WTC11 (cell line): ENCODE measurements at regions not wholly inside any gene's neighbourhood (a gene's known extent, or its start where the extent isn't known, plus 50 kb on each side); places are given as distances from the start of the nearest gene placed in this dataset.

ENCODE experiments used
- ATAC-seq: fragments of 200-7000 bp; cut with Tn5 transposase; 2 replicates; pipeline ENCODE4 v1.10.0; 2021; ENCODE audit warnings: mild to moderate bottlenecking, moderate library complexity
- CTCF ChIA-PET: fragments of 300-600 bp; sonication (Branson Sonifier 250); formaldehyde crosslinking; loops from one replicate; lab custom pipeline; 2021; ENCODE audit warnings: antibody characterized with exemption; lab: Charles Lee
- POLR2A ChIA-PET: fragments of 350-600 bp; sonication (Branson Sonifier 250); formaldehyde crosslinking; loops from one replicate; lab custom pipeline; 2021; ENCODE audit warnings: antibody characterized with exemption; lab: Charles Lee
- DNase-seq: peaks from one replicate; pipeline ENCODE4 v3.0.0; 2021; ENCODE audit warnings: low spot score
- H3K27ac Mint-ChIP-seq: 2 replicates; pipeline ENCODE4 v1.8.0; 2021; ENCODE audit warnings: mixed read lengths
- H3K27me3 Mint-ChIP-seq: 2 replicates; pipeline ENCODE4 v1.8.0; 2021; ENCODE audit warnings: low read depth, mild to moderate bottlenecking, moderate library complexity, mixed read lengths
- H3K36me3 Mint-ChIP-seq: 2 replicates; pipeline ENCODE4 v1.8.0; 2021; ENCODE audit warnings: mixed read lengths
- H3K4me1 Mint-ChIP-seq: 2 replicates; pipeline ENCODE4 v1.8.0; 2022; ENCODE audit warnings: mixed read lengths
- H3K4me3 Mint-ChIP-seq: 2 replicates; pipeline ENCODE4 v1.8.0; 2021; ENCODE audit warnings: mild to moderate bottlenecking, moderate library complexity, mixed read lengths
- H3K9me3 Mint-ChIP-seq: 2 replicates; pipeline ENCODE4 v1.8.0; 2021; ENCODE audit warnings: mixed read lengths
- GTF2I ChIP-seq: fragments of 250-450 bp; sonication (Bioruptor Pico); conservative IDR thresholded peaks from 2 replicates; pipeline ENCODE4 v1.4.0; 2021; ENCODE audit warnings: mild to moderate bottlenecking
- ZNF121 ChIP-seq: sonication (generic); formaldehyde crosslinking; IDR thresholded peaks from 2 replicates; pipeline ENCODE4 v1.8.0; 2023; ENCODE audit warnings: missing genetic modification reagents
- TF ChIP-seq, protein P1 (sequence below): fragments of 250-450 bp; sonication (Bioruptor Pico); IDR thresholded peaks from 2 replicates; pipeline ENCODE4 v1.9.0; 2021; ENCODE audit warnings: mild to moderate bottlenecking, borderline replicate concordance
- TF ChIP-seq, protein P2 (sequence below): fragments of 250-450 bp; sonication (Bioruptor Pico); IDR thresholded peaks from 2 replicates; pipeline ENCODE4 v1.9.0; 2021; ENCODE audit warnings: mild to moderate bottlenecking
- TF ChIP-seq, protein P3 (sequence below): sonication (generic); formaldehyde crosslinking; IDR thresholded peaks from 2 replicates; pipeline ENCODE4 v1.8.0; 2022; ENCODE audit warnings: missing genetic modification reagents
- TF ChIP-seq, protein P4 (sequence below): sonication (generic); formaldehyde crosslinking; IDR thresholded peaks from 2 replicates; pipeline ENCODE4 v1.8.0; 2022; ENCODE audit warnings: mild to moderate bottlenecking, missing genetic modification reagents
- TF ChIP-seq, protein P5 (sequence below): sonication (generic); formaldehyde crosslinking; IDR thresholded peaks from 2 replicates; pipeline ENCODE4 v1.8.1; 2023; ENCODE audit warnings: mild to moderate bottlenecking, missing genetic modification reagents
- TF ChIP-seq, protein P6 (sequence below): fragments of 250-450 bp; sonication (Bioruptor Pico); IDR thresholded peaks from 2 replicates; pipeline ENCODE4 v1.9.0; 2021; ENCODE audit warnings: mild to moderate bottlenecking
- TF ChIP-seq, protein P7 (sequence below): sonication (generic); formaldehyde crosslinking; IDR thresholded peaks from 2 replicates; pipeline ENCODE4 v1.8.0; 2022; ENCODE audit warnings: mild to moderate bottlenecking, missing genetic modification reagents
- TF ChIP-seq, protein P8 (sequence below): sonication (generic); formaldehyde crosslinking; IDR thresholded peaks from 2 replicates; pipeline ENCODE4 v1.8.1; 2023; ENCODE audit warnings: mild to moderate bottlenecking, missing genetic modification reagents, moderate library complexity

DNA sequence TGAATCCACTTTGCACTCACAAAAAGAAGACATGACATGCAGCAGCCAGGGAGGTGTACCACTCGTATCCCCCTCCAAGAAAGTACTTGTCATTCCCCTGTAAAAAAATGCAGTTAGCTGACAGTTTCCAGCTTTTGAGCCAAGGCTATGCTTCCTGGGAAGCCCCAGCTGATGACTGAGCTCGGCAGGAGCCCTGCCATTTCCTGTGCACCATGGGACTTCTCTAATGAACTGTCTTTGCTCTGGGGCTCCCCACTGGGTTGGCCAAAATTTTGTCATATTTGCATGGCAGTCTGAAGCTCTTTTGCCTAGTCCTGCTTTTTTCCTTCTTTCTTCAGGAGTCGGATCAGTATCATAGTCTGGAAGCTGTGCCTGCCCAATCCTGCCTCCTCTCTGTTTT is 104.5 kb upstream of the MAOA start:
- Mint-ChIP-seq H3K27me3 (no peaks in the 10 kb centered on the region), H3K27ac (peak overlapping the region; percentile 65; the same call in 1 of the 2 replicates), H3K4me3 (no peak overlapping the region), H3K36me3 (peaks cover 5% of the 10 kb centered on the region; the same call in 1 of the 2 replicates), H3K4me1 (peaks cover 35% of the 10 kb centered on the region), H3K9me3 (peaks cover 7% of the 10 kb centered on the region; the same call in 1 of the 2 replicates)
- peak; percentile 9 for DNase-seq
- ChIA-PET POLR2A (interaction anchor here (0.6 kb wide), 1 partner anchor 15 kb away, joined by 7 read pairs; no protein-coding TSS in a partner anchor), CTCF (interaction anchor here (0.5 kb wide), 1 partner anchor 1392 kb away, joined by 3 read pairs; no protein-coding TSS in a partner anchor)
- ATAC-seq = no peak
- TF ChIP-seq, protein P1, sequence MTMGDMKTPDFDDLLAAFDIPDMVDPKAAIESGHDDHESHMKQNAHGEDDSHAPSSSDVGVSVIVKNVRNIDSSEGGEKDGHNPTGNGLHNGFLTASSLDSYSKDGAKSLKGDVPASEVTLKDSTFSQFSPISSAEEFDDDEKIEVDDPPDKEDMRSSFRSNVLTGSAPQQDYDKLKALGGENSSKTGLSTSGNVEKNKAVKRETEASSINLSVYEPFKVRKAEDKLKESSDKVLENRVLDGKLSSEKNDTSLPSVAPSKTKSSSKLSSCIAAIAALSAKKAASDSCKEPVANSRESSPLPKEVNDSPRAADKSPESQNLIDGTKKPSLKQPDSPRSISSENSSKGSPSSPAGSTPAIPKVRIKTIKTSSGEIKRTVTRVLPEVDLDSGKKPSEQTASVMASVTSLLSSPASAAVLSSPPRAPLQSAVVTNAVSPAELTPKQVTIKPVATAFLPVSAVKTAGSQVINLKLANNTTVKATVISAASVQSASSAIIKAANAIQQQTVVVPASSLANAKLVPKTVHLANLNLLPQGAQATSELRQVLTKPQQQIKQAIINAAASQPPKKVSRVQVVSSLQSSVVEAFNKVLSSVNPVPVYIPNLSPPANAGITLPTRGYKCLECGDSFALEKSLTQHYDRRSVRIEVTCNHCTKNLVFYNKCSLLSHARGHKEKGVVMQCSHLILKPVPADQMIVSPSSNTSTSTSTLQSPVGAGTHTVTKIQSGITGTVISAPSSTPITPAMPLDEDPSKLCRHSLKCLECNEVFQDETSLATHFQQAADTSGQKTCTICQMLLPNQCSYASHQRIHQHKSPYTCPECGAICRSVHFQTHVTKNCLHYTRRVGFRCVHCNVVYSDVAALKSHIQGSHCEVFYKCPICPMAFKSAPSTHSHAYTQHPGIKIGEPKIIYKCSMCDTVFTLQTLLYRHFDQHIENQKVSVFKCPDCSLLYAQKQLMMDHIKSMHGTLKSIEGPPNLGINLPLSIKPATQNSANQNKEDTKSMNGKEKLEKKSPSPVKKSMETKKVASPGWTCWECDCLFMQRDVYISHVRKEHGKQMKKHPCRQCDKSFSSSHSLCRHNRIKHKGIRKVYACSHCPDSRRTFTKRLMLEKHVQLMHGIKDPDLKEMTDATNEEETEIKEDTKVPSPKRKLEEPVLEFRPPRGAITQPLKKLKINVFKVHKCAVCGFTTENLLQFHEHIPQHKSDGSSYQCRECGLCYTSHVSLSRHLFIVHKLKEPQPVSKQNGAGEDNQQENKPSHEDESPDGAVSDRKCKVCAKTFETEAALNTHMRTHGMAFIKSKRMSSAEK (CRISPR knock-in tag) = no peak
- TF ChIP-seq, protein P2, sequence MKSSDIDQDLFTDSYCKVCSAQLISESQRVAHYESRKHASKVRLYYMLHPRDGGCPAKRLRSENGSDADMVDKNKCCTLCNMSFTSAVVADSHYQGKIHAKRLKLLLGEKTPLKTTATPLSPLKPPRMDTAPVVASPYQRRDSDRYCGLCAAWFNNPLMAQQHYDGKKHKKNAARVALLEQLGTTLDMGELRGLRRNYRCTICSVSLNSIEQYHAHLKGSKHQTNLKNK (CRISPR knock-in tag) = no peak
- TF ChIP-seq, protein P3, sequence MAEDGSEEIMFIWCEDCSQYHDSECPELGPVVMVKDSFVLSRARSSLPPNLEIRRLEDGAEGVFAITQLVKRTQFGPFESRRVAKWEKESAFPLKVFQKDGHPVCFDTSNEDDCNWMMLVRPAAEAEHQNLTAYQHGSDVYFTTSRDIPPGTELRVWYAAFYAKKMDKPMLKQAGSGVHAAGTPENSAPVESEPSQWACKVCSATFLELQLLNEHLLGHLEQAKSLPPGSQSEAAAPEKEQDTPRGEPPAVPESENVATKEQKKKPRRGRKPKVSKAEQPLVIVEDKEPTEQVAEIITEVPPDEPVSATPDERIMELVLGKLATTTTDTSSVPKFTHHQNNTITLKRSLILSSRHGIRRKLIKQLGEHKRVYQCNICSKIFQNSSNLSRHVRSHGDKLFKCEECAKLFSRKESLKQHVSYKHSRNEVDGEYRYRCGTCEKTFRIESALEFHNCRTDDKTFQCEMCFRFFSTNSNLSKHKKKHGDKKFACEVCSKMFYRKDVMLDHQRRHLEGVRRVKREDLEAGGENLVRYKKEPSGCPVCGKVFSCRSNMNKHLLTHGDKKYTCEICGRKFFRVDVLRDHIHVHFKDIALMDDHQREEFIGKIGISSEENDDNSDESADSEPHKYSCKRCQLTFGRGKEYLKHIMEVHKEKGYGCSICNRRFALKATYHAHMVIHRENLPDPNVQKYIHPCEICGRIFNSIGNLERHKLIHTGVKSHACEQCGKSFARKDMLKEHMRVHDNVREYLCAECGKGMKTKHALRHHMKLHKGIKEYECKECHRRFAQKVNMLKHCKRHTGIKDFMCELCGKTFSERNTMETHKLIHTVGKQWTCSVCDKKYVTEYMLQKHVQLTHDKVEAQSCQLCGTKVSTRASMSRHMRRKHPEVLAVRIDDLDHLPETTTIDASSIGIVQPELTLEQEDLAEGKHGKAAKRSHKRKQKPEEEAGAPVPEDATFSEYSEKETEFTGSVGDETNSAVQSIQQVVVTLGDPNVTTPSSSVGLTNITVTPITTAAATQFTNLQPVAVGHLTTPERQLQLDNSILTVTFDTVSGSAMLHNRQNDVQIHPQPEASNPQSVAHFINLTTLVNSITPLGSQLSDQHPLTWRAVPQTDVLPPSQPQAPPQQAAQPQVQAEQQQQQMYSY (CRISPR knock-in tag) = no peak
- TF ChIP-seq, protein P4, sequence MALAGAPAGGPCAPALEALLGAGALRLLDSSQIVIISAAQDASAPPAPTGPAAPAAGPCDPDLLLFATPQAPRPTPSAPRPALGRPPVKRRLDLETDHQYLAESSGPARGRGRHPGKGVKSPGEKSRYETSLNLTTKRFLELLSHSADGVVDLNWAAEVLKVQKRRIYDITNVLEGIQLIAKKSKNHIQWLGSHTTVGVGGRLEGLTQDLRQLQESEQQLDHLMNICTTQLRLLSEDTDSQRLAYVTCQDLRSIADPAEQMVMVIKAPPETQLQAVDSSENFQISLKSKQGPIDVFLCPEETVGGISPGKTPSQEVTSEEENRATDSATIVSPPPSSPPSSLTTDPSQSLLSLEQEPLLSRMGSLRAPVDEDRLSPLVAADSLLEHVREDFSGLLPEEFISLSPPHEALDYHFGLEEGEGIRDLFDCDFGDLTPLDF (CRISPR knock-in tag) = no peak
- TF ChIP-seq, protein P5, sequence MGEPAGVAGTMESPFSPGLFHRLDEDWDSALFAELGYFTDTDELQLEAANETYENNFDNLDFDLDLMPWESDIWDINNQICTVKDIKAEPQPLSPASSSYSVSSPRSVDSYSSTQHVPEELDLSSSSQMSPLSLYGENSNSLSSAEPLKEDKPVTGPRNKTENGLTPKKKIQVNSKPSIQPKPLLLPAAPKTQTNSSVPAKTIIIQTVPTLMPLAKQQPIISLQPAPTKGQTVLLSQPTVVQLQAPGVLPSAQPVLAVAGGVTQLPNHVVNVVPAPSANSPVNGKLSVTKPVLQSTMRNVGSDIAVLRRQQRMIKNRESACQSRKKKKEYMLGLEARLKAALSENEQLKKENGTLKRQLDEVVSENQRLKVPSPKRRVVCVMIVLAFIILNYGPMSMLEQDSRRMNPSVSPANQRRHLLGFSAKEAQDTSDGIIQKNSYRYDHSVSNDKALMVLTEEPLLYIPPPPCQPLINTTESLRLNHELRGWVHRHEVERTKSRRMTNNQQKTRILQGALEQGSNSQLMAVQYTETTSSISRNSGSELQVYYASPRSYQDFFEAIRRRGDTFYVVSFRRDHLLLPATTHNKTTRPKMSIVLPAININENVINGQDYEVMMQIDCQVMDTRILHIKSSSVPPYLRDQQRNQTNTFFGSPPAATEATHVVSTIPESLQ (CRISPR knock-in tag) = no peak
- TF ChIP-seq, protein P6, sequence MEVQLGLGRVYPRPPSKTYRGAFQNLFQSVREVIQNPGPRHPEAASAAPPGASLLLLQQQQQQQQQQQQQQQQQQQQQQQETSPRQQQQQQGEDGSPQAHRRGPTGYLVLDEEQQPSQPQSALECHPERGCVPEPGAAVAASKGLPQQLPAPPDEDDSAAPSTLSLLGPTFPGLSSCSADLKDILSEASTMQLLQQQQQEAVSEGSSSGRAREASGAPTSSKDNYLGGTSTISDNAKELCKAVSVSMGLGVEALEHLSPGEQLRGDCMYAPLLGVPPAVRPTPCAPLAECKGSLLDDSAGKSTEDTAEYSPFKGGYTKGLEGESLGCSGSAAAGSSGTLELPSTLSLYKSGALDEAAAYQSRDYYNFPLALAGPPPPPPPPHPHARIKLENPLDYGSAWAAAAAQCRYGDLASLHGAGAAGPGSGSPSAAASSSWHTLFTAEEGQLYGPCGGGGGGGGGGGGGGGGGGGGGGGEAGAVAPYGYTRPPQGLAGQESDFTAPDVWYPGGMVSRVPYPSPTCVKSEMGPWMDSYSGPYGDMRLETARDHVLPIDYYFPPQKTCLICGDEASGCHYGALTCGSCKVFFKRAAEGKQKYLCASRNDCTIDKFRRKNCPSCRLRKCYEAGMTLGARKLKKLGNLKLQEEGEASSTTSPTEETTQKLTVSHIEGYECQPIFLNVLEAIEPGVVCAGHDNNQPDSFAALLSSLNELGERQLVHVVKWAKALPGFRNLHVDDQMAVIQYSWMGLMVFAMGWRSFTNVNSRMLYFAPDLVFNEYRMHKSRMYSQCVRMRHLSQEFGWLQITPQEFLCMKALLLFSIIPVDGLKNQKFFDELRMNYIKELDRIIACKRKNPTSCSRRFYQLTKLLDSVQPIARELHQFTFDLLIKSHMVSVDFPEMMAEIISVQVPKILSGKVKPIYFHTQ (CRISPR knock-in tag) = no peak
- no peak for TF ChIP-seq GTF2I (CRISPR knock-in tag)
- no peak for TF ChIP-seq ZNF121 (CRISPR knock-in tag)
- TF ChIP-seq, protein P7, sequence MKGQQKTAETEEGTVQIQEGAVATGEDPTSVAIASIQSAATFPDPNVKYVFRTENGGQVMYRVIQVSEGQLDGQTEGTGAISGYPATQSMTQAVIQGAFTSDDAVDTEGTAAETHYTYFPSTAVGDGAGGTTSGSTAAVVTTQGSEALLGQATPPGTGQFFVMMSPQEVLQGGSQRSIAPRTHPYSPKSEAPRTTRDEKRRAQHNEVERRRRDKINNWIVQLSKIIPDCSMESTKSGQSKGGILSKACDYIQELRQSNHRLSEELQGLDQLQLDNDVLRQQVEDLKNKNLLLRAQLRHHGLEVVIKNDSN (CRISPR knock-in tag) = no peak
- TF ChIP-seq, protein P8, sequence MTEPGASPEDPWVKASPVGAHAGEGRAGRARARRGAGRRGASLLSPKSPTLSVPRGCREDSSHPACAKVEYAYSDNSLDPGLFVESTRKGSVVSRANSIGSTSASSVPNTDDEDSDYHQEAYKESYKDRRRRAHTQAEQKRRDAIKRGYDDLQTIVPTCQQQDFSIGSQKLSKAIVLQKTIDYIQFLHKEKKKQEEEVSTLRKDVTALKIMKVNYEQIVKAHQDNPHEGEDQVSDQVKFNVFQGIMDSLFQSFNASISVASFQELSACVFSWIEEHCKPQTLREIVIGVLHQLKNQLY (CRISPR knock-in tag) = no peak
